AG09319 (cell line): ENCODE measurements at regions not wholly inside any gene's neighbourhood (a gene's known extent, or its start where the extent isn't known, plus 50 kb on each side); places are given as distances from the start of the nearest gene placed in this dataset.

Experiments
- DNase-seq: peaks from one replicate; pipeline ENCODE4 v3.0.0-alpha.2; 2010; ENCODE audit warnings: low read depth; ENCODE audit errors: extremely low read depth
- CTCF ChIP-seq: IDR thresholded peaks from 2 replicates; pipeline ENCODE4 v1.5.1; 2011; ENCODE audit warnings: low read depth, mild to moderate bottlenecking, inconsistent platforms, low read length, moderate library complexity

- no peak for TF ChIP-seq CTCF
- no peak for DNase-seq
Observed at GRCh38 chr5:106728208-106728607, 942.5 kb downstream of the EFNA5 start.

GRCh38 chr5:106727071-106727470 lies 943.7 kb downstream of the EFNA5 start:
- no peak for DNase-seq
- TF ChIP-seq CTCF = no peak

GRCh38 chr5:106720367-106720766 lies 950.4 kb downstream of the EFNA5 start:
- TF ChIP-seq CTCF = no peak
- no peak for DNase-seq

- no peak for TF ChIP-seq CTCF
- no peak for DNase-seq
Observed at GRCh38 chr5:106699796-106700195, 970.9 kb downstream of the EFNA5 start.

- no peak for DNase-seq
Observed at GRCh38 chr5:106699198-106699597, 971.5 kb downstream of the EFNA5 start.

GRCh38 chr5:106698169-106698568 lies 972.6 kb downstream of the EFNA5 start:
- no peak for DNase-seq
- TF ChIP-seq CTCF = no peak

More at GRCh38 chr5:106699198-106699597, 971.5 kb downstream of the EFNA5 start:
- TF ChIP-seq CTCF = no peak

- no peak for DNase-seq
- TF ChIP-seq CTCF = no peak
Observed at GRCh38 chr5:106691701-106692100, 979.0 kb downstream of the EFNA5 start.
